RWPE1 (cell line): ENCODE measurements at regions not wholly inside any gene's neighbourhood (a gene's known extent, or its start where the extent isn't known, plus 50 kb on each side); places are given as distances from the start of the nearest gene placed in this dataset.

ENCODE experiments used
- CTCF ChIA-PET: fragments of 350-600 bp; sonication (Branson Sonifier 250); formaldehyde crosslinking; extraction: SDS; loops from one replicate; lab custom pipeline; 2021; lab: Yijun Ruan, JAX
- POLR2A ChIA-PET: fragments of 400-600 bp; formaldehyde crosslinking; extraction: SDS; loops from one replicate; lab custom pipeline; 2020; ENCODE audit warnings: antibody characterized with exemption; ENCODE audit not compliant: low non-redundant PET; lab: Yijun Ruan, JAX
- DNase-seq: peaks from one replicate; pipeline ENCODE4 v3.0.0; 2012; ENCODE audit warnings: low spot score
- H3K27ac ChIP-seq: fragments of 450-650 bp; 2 replicates; pipeline ENCODE4 v1.5.1; 2017
- CTCF ChIP-seq: fragments of 450-650 bp; conservative IDR thresholded peaks from 2 replicates; pipeline ENCODE4 v1.5.1; 2017; ENCODE audit warnings: low read depth, mild to moderate bottlenecking

DNA sequence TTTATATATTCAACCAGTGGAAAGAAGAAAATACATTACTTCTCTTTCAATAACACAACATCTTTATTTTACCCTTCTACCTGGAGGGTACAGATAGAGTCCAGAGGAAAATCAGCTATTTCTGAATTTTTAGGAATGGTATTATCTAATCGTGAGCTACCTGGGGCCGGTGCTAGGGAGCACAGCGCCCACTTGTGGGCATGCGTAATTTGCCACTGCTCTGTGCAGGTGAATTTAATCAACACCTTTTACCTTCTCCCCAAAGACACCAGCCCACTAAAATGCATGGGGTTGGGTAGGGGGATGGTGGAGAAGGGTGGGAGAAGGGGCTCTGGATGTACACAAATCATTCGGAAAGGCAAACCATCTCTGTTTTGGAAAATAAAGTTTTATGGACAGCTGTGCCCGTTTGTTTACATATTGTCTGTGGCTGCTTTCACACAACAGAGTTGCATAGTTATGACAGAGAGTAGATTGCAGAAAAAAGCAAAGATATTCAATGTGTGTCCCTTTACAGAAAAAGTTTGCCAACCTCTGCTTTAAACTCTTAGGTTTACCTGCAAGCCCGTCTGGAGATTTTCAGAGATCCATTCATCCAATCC is 51.5 kb upstream of the DCC start:
- CTCF ChIA-PET, result interaction anchor here (0.6 to 1.7 kb wide), 3 partner anchors 30 to 1093 kb away, joined by 3 to 4 read pairs (median 3); no protein-coding TSS in a partner anchor
- H3K27ac ChIP-seq, result no peak overlapping the region
- peak; percentile 18 for DNase-seq
- POLR2A ChIA-PET, result no interaction called here
- peak; percentile 81 for TF ChIP-seq CTCF

GRCh38 chr18:52289392-52289791 is 50.6 kb upstream of the DCC start:
- no peak overlapping the region for H3K27ac ChIP-seq
- no peak for TF ChIP-seq CTCF
- DNase-seq, result no peak
- ChIA-PET CTCF (interaction anchor here (1.7 kb wide), 1 partner anchor 29 kb away, joined by 3 read pairs; no protein-coding TSS in a partner anchor), POLR2A (no interaction called here)
